ENCODE measurements at regions not wholly inside any gene's neighbourhood (a gene's known extent, or its start where the extent isn't known, plus 50 kb on each side); places are given as distances from the start of the nearest gene placed in this dataset.

DNA sequence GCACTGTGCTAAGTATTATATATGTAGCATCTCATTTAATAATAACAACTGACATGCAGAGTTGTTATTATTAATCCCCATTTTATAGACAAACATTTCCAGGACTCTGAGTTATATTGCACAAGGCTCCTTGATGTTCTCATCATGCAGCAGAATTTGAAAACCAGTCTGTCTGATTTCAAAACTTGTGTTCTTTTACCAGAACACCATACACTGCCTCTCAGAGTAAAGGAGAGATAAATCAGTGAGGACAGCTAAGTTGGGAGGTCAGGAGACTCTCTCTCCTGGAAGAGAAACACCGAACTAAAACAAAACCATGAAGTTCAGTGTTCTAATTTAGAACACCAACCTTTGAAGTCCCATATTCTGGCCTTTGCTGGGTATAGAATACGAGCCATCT is 92.7 kb upstream of the TNC start:
- DNase-seq (ENCODE audit: low spot score): no peak
- Mint-ChIP-seq H3K4me3 (no peak overlapping the region), H3K4me1 (peaks cover 15% of the 10 kb centered on the region), H3K36me3 (no peaks in the 10 kb centered on the region), H3K27ac (no peak overlapping the region), H3K9me3 (no peaks in the 10 kb centered on the region), H3K27me3 (ENCODE audit: low read depth) (no peaks in the 10 kb centered on the region)
- CTCF ChIA-PET: no interaction called here
- POLR2A ChIA-PET: no interaction called here
- no peak for ATAC-seq
- no peak for TF ChIP-seq ZNF121 (CRISPR knock-in tag; IDR thresholded peaks at IDR 0.05)
- no peak for TF ChIP-seq EMX1 (CRISPR knock-in tag; IDR thresholded peaks at IDR 0.05)
- no peak for TF ChIP-seq MXD4 (CRISPR knock-in tag; IDR thresholded peaks at IDR 0.05; ENCODE audit: borderline replicate concordance)
- TF ChIP-seq JUN (CRISPR knock-in tag; IDR thresholded peaks at IDR 0.05): no peak
- TF ChIP-seq ZNF396 (CRISPR knock-in tag; IDR thresholded peaks at IDR 0.05; ENCODE audit: borderline replicate concordance): no peak
- no peak for TF ChIP-seq SMAD4 (CRISPR knock-in tag; IDR thresholded peaks at IDR 0.05)
- no peak for TF ChIP-seq FOXK1 (CRISPR knock-in tag; IDR thresholded peaks at IDR 0.05)
- no peak for TF ChIP-seq ATF1 (CRISPR knock-in tag; IDR thresholded peaks at IDR 0.05)
- no peak for TF ChIP-seq GABPB1 (CRISPR knock-in tag; IDR thresholded peaks at IDR 0.05)
- TF ChIP-seq, protein P1, sequence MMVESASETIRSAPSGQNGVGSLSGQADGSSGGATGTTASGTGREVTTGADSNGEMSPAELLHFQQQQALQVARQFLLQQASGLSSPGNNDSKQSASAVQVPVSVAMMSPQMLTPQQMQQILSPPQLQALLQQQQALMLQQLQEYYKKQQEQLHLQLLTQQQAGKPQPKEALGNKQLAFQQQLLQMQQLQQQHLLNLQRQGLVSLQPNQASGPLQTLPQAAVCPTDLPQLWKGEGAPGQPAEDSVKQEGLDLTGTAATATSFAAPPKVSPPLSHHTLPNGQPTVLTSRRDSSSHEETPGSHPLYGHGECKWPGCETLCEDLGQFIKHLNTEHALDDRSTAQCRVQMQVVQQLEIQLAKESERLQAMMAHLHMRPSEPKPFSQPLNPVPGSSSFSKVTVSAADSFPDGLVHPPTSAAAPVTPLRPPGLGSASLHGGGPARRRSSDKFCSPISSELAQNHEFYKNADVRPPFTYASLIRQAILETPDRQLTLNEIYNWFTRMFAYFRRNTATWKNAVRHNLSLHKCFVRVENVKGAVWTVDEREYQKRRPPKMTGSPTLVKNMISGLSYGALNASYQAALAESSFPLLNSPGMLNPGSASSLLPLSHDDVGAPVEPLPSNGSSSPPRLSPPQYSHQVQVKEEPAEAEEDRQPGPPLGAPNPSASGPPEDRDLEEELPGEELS (CRISPR knock-in tag; IDR thresholded peaks at IDR 0.05): no peak
- TF ChIP-seq NFATC4 (CRISPR knock-in tag; IDR thresholded peaks at IDR 0.05): no peak

DNA sequence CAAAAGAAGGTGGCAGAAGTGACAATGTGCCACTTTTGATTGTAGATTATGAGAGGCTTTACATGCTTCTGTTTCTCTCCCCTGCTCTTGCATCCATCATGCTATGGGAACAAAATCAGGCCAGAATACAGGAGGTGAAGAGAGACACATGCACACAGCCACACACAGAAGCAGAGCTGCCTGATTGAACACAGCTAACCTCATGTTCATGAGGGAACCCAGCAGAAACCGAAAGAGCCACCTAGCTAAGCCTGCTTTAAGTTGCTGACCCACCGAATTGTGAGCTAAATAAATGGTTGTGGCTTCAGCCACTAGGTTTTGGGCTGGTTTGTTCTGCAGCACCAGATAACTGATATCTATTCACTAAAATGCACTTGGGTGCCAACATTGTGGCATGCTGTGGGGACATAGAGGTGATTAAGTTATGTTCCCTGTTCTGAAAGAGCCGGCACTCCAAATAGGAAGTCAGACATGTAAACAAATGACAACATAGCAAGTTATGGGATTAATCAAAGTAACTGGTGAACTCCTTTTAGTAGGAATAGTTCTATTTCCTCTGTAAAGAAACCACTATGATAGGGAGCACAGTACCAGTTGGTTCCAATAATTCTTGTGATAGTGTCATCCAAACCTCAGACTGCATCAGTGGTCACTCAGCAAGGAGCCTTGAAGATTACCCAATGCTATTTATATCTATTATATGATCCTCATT is 93.6 kb upstream of the TNC start:
- CTCF ChIA-PET: no interaction called here
- POLR2A ChIA-PET: no interaction called here
- Mint-ChIP-seq H3K27me3 (ENCODE audit: low read depth) (no peaks in the 10 kb centered on the region; the same call in 1 of the 2 replicates), H3K4me3 (no peak overlapping the region), H3K27ac (no peak overlapping the region), H3K4me1 (peaks cover 15% of the 10 kb centered on the region), H3K9me3 (no peaks in the 10 kb centered on the region), H3K36me3 (no peaks in the 10 kb centered on the region)
- TF ChIP-seq, protein P2, sequence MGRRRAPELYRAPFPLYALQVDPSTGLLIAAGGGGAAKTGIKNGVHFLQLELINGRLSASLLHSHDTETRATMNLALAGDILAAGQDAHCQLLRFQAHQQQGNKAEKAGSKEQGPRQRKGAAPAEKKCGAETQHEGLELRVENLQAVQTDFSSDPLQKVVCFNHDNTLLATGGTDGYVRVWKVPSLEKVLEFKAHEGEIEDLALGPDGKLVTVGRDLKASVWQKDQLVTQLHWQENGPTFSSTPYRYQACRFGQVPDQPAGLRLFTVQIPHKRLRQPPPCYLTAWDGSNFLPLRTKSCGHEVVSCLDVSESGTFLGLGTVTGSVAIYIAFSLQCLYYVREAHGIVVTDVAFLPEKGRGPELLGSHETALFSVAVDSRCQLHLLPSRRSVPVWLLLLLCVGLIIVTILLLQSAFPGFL (CRISPR knock-in tag; IDR thresholded peaks at IDR 0.05; ENCODE audit: borderline replicate concordance): no peak
- TF ChIP-seq MXD4 (CRISPR knock-in tag; IDR thresholded peaks at IDR 0.05; ENCODE audit: borderline replicate concordance): no peak
- TF ChIP-seq NR1H2 (CRISPR knock-in tag; IDR thresholded peaks at IDR 0.05): no peak
- TF ChIP-seq, protein P3, sequence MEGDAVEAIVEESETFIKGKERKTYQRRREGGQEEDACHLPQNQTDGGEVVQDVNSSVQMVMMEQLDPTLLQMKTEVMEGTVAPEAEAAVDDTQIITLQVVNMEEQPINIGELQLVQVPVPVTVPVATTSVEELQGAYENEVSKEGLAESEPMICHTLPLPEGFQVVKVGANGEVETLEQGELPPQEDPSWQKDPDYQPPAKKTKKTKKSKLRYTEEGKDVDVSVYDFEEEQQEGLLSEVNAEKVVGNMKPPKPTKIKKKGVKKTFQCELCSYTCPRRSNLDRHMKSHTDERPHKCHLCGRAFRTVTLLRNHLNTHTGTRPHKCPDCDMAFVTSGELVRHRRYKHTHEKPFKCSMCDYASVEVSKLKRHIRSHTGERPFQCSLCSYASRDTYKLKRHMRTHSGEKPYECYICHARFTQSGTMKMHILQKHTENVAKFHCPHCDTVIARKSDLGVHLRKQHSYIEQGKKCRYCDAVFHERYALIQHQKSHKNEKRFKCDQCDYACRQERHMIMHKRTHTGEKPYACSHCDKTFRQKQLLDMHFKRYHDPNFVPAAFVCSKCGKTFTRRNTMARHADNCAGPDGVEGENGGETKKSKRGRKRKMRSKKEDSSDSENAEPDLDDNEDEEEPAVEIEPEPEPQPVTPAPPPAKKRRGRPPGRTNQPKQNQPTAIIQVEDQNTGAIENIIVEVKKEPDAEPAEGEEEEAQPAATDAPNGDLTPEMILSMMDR (IDR thresholded peaks at IDR 0.05): no peak
- no peak for TF ChIP-seq NFYB (CRISPR knock-in tag; conservative IDR thresholded peaks at IDR 0.05; ENCODE audit: low read depth)
- TF ChIP-seq, protein P4, sequence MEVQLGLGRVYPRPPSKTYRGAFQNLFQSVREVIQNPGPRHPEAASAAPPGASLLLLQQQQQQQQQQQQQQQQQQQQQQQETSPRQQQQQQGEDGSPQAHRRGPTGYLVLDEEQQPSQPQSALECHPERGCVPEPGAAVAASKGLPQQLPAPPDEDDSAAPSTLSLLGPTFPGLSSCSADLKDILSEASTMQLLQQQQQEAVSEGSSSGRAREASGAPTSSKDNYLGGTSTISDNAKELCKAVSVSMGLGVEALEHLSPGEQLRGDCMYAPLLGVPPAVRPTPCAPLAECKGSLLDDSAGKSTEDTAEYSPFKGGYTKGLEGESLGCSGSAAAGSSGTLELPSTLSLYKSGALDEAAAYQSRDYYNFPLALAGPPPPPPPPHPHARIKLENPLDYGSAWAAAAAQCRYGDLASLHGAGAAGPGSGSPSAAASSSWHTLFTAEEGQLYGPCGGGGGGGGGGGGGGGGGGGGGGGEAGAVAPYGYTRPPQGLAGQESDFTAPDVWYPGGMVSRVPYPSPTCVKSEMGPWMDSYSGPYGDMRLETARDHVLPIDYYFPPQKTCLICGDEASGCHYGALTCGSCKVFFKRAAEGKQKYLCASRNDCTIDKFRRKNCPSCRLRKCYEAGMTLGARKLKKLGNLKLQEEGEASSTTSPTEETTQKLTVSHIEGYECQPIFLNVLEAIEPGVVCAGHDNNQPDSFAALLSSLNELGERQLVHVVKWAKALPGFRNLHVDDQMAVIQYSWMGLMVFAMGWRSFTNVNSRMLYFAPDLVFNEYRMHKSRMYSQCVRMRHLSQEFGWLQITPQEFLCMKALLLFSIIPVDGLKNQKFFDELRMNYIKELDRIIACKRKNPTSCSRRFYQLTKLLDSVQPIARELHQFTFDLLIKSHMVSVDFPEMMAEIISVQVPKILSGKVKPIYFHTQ (CRISPR knock-in tag; IDR thresholded peaks at IDR 0.05): no peak
- TF ChIP-seq FOXP1 (CRISPR knock-in tag; IDR thresholded peaks at IDR 0.05; ENCODE audit: borderline replicate concordance): no peak
- TF ChIP-seq, protein P5, sequence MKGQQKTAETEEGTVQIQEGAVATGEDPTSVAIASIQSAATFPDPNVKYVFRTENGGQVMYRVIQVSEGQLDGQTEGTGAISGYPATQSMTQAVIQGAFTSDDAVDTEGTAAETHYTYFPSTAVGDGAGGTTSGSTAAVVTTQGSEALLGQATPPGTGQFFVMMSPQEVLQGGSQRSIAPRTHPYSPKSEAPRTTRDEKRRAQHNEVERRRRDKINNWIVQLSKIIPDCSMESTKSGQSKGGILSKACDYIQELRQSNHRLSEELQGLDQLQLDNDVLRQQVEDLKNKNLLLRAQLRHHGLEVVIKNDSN (CRISPR knock-in tag; IDR thresholded peaks at IDR 0.05): no peak
- DNase-seq (ENCODE audit: low spot score): no peak
- ATAC-seq: no peak
